ENCODE measurements at regions not wholly inside any gene's neighbourhood (a gene's known extent, or its start where the extent isn't known, plus 50 kb on each side); places are given as distances from the start of the nearest gene placed in this dataset.

- no peak for DNase-seq (ENCODE audit: extremely low spot score)
- ChIA-PET POLR2A (no interaction called here), CTCF (no interaction called here)
- no peak for TF ChIP-seq SP1 (IDR thresholded peaks at IDR 0.05)
- no peak for TF ChIP-seq SUZ12 (IDR thresholded peaks at IDR 0.05)
- no peak for TF ChIP-seq BHLHE40 (IDR thresholded peaks at IDR 0.05; ENCODE audit: borderline replicate concordance)
Measured at GRCh38 chr6:163647624-163648023, 233.1 kb downstream of the QKI start.

GRCh38 chr6:163646866-163647265 lies 232.3 kb downstream of the QKI start:
- CTCF ChIA-PET: no interaction called here
- TF ChIP-seq SUZ12 (IDR thresholded peaks at IDR 0.05): no peak
- no peak for DNase-seq (ENCODE audit: extremely low spot score)
- POLR2A ChIA-PET: no interaction called here

GRCh38 chr6:163646133-163646532 lies 231.6 kb downstream of the QKI start:
- no peak for TF ChIP-seq L3MBTL2 (conservative IDR thresholded peaks at IDR 0.05)
- no peak for TF ChIP-seq CTBP1 (IDR thresholded peaks at IDR 0.05; ENCODE audit: borderline replicate concordance)
- no peak for TF ChIP-seq BHLHE40 (IDR thresholded peaks at IDR 0.05; ENCODE audit: borderline replicate concordance)
- no peak for TF ChIP-seq SP1 (IDR thresholded peaks at IDR 0.05)
- no peak for TF ChIP-seq ARNT (IDR thresholded peaks at IDR 0.05)
- no peak for TF ChIP-seq FOXA1 (IDR thresholded peaks at IDR 0.05)
- TF ChIP-seq SUZ12 (IDR thresholded peaks at IDR 0.05): no peak
- no peak for TF ChIP-seq ZNF384 (IDR thresholded peaks at IDR 0.05)
- TF ChIP-seq NFRKB (IDR thresholded peaks at IDR 0.05): no peak
- TF ChIP-seq TARDBP (IDR thresholded peaks at IDR 0.05): no peak
- no peak for DNase-seq (ENCODE audit: extremely low spot score)
- CTCF ChIA-PET: no interaction called here
- POLR2A ChIA-PET: no interaction called here

- TF ChIP-seq ELF4 (IDR thresholded peaks at IDR 0.05) (no peak), TARDBP (IDR thresholded peaks at IDR 0.05) (no peak), SP1 (IDR thresholded peaks at IDR 0.05) (no peak), NFRKB (IDR thresholded peaks at IDR 0.05) (no peak), PKNOX1 (IDR thresholded peaks at IDR 0.05) (no peak), SUZ12 (IDR thresholded peaks at IDR 0.05) (no peak)
- CTCF ChIA-PET: no interaction called here
- POLR2A ChIA-PET: no interaction called here
- no peak for DNase-seq (ENCODE audit: extremely low spot score)
Measured at GRCh38 chr6:163645560-163645959, 231.0 kb downstream of the QKI start.

GRCh38 chr6:163643866-163644265 lies 229.3 kb downstream of the QKI start:
- DNase-seq (ENCODE audit: extremely low spot score): no peak
- ChIA-PET POLR2A (no interaction called here), CTCF (no interaction called here)
- no peak for TF ChIP-seq CTBP1 (IDR thresholded peaks at IDR 0.05; ENCODE audit: borderline replicate concordance)
- no peak for TF ChIP-seq ELF4 (IDR thresholded peaks at IDR 0.05)
- no peak for TF ChIP-seq FOXK2 (IDR thresholded peaks at IDR 0.05)
- no peak for TF ChIP-seq LEF1 (IDR thresholded peaks at IDR 0.05; ENCODE audit: borderline replicate concordance)
- TF ChIP-seq BHLHE40 (IDR thresholded peaks at IDR 0.05; ENCODE audit: borderline replicate concordance): no peak
- no peak for TF ChIP-seq ARNT (IDR thresholded peaks at IDR 0.05)
- no peak for TF ChIP-seq FOXM1 (IDR thresholded peaks at IDR 0.05; ENCODE audit: borderline replicate concordance)
- TF ChIP-seq SUZ12 (IDR thresholded peaks at IDR 0.05): no peak
- no peak for TF ChIP-seq HDGF (IDR thresholded peaks at IDR 0.05; ENCODE audit: borderline replicate concordance)
- TF ChIP-seq NFRKB (IDR thresholded peaks at IDR 0.05): no peak
- no peak for TF ChIP-seq SP1 (IDR thresholded peaks at IDR 0.05)
- TF ChIP-seq FOXA1 (IDR thresholded peaks at IDR 0.05): no peak
- TF ChIP-seq PKNOX1 (IDR thresholded peaks at IDR 0.05): no peak
- no peak for TF ChIP-seq ZNF384 (IDR thresholded peaks at IDR 0.05)
- TF ChIP-seq TARDBP (IDR thresholded peaks at IDR 0.05): no peak
- no peak for TF ChIP-seq L3MBTL2 (conservative IDR thresholded peaks at IDR 0.05)

- ChIA-PET CTCF (no interaction called here), POLR2A (no interaction called here)
- DNase-seq (ENCODE audit: extremely low spot score): no peak
- no peak for TF ChIP-seq HDGF (IDR thresholded peaks at IDR 0.05; ENCODE audit: borderline replicate concordance)
- TF ChIP-seq NFRKB (IDR thresholded peaks at IDR 0.05): no peak
- no peak for TF ChIP-seq FOXA1 (IDR thresholded peaks at IDR 0.05)
- TF ChIP-seq ELF4 (IDR thresholded peaks at IDR 0.05): no peak
- no peak for TF ChIP-seq BHLHE40 (IDR thresholded peaks at IDR 0.05; ENCODE audit: borderline replicate concordance)
Measured at GRCh38 chr6:163641706-163642105, 227.2 kb downstream of the QKI start.

- peak; percentile 36 for TF ChIP-seq PKNOX1 (IDR thresholded peaks at IDR 0.05)
- TF ChIP-seq FOXM1 (IDR thresholded peaks at IDR 0.05; ENCODE audit: borderline replicate concordance): no peak
- no peak for DNase-seq (ENCODE audit: extremely low spot score)
- ChIA-PET CTCF (no interaction called here), POLR2A (no interaction called here)
Measured at GRCh38 chr6:163640641-163641040, 226.1 kb downstream of the QKI start.

- CTCF ChIA-PET: no interaction called here
- POLR2A ChIA-PET: no interaction called here
- no peak for DNase-seq (ENCODE audit: extremely low spot score)
- TF ChIP-seq NFRKB (IDR thresholded peaks at IDR 0.05): no peak
- TF ChIP-seq FOXM1 (IDR thresholded peaks at IDR 0.05; ENCODE audit: borderline replicate concordance): no peak
- no peak for TF ChIP-seq SP1 (IDR thresholded peaks at IDR 0.05)
- TF ChIP-seq ELF4 (IDR thresholded peaks at IDR 0.05): no peak
- TF ChIP-seq SUZ12 (IDR thresholded peaks at IDR 0.05): no peak
- TF ChIP-seq ARNT (IDR thresholded peaks at IDR 0.05): no peak
Measured at GRCh38 chr6:163637524-163637923, 223.0 kb downstream of the QKI start.

All from HEK293T (cell line).